Heart right ventricle (tissue), 16 donors: ENCODE measurements at regions not wholly inside any gene's neighbourhood (a gene's known extent, or its start where the extent isn't known, plus 50 kb on each side); places are given as distances from the start of the nearest gene placed in this dataset.
A peak's percentile ranks its signal among the peaks of the same experiment; 100 is the strongest.

Experiments used
- ATAC-seq, 8 donors: fragments of 200-7000 bp; cut with Tn5 transposase; one replicate each; pipeline ENCODE4 v1.9.1; 2020; ENCODE audit warnings: mild to moderate bottlenecking in 8 of 8, moderate library complexity in 8 of 8, moderate number of reproducible peaks in 1 of 8
- DNase-seq, 2 donors: peaks; one replicate each; pipeline ENCODE4 v3.0.0-alpha.2; 2020
- H3K27ac ChIP-seq, 10 donors: fragments of 200-600 bp; sonication (generic) in 2 of 10; one replicate each; pipeline versions ENCODE4 v1.5.0 to v1.8.0; 2020 to 2022; ENCODE audit warnings: mild to moderate bottlenecking in 3 of 10
- H3K27me3 ChIP-seq, 7 donors: fragments of 200-600 bp; one replicate each; pipeline ENCODE4 v1.8.0; 2021 to 2022; ENCODE audit warnings: mild to moderate bottlenecking in 2 of 7
- H3K36me3 ChIP-seq, 9 donors: fragments of 200-600 bp; sonication (generic) in 1 of 9; one replicate each; pipeline versions ENCODE4 v1.5.0 to v1.8.0; 2020 to 2022; ENCODE audit warnings: mild to moderate bottlenecking in 2 of 9
- H3K4me1 ChIP-seq, 9 donors: fragments of 200-600 bp; sonication (generic) in 1 of 9; one replicate each; pipeline versions ENCODE4 v1.5.0 to v1.8.0; 2020 to 2022; ENCODE audit warnings: mild to moderate bottlenecking in 4 of 9
- H3K4me3 ChIP-seq, 10 donors: fragments of 200-600 bp; sonication (generic) in 2 of 10; one replicate each; pipeline versions ENCODE4 v1.5.0 to v1.8.0; 2020 to 2022; ENCODE audit warnings: mild to moderate bottlenecking in 7 of 10, moderate library complexity in 2 of 10
- H3K9me3 ChIP-seq, 11 donors: fragments of 200-600 bp in 10 of 11; sonication (generic) in 2 of 11; one replicate each; pipeline versions ENCODE4 v1.5.0 to v1.8.0; 2013 to 2022; ENCODE audit warnings: mild to moderate bottlenecking in 2 of 11, control low read depth in 1 of 11, moderate library complexity in 1 of 11
- WGBS, 2 donors: extraction: QIAGEN DNeasy Blood & Tissue Kit; methylation state at CpG; one replicate each; pipeline ENCODE4 v1.1.7; 2013; ENCODE audit warnings: inconsistent platforms in 1 of 2; 5-methylcytosine and 5-hydroxymethylcytosine counted together
- intact Hi-C, 10 donors: fragments of 100-400 bp; cut with DNase I; formaldehyde crosslinking; loops; one replicate each; pipeline versions ENCODE4 v1.11.1 to v1.14.2; 2022
- TF ChIP-seq, protein P1 (sequence below), 9 donors: fragments of 200-600 bp; sonication (generic) in 2 of 9; IDR thresholded peaks; one replicate each; pipeline versions ENCODE4 v1.5.0 to v1.8.0; 2021 to 2022; ENCODE audit warnings: antibody characterized with exemption in 9 of 9, mild to moderate bottlenecking in 5 of 9, moderate library complexity in 1 of 9
- donor health status: Arrhythmogenic right ventricular cardiomyopathy.
- donor health status: ischemic (EF 13 %, LVEDD 7.1; RV severe dilation, severe dysfunction).
- donor health status: healthy with polysubstance abuse.
- donor health status: DM: no; HTN: yes; CAD: no.
- donor health status: DM: no; HTN: no; CAD: no.
- donor health status: ischemic (EF 25% LVEDD 6.9; RV normal size, moderate dysfunction).
- donor health status: ischemic (EF 25% LVEDD 5.7; RV mildly dilated, moderate dysfunction).
- donor health status: healthy.
- donor health status: DM: yes; HTN: yes; CAD: no.
- donor health status: Ischemic cardiomyopathy.
- donor health status: ischemic (EF 35%, LVEDD 5.7; RV mildly dilated, moderate dysfunction).
- donor health status: nonischemic (EF 11% LVEDD 7.7; RV severe dilation, severe dysfunction).
- donor health status: DM: yes; HTN: yes; CAD: no.
- donor health status: PGD.
- donor health status: ischemic (EF 29% LVEDD 5.4; RV normal size, mild dysfunction).
- donor health status: nonischemic (EF 23%, LVEDD 6.1; RV moderate dilation, normal function).

DNA sequence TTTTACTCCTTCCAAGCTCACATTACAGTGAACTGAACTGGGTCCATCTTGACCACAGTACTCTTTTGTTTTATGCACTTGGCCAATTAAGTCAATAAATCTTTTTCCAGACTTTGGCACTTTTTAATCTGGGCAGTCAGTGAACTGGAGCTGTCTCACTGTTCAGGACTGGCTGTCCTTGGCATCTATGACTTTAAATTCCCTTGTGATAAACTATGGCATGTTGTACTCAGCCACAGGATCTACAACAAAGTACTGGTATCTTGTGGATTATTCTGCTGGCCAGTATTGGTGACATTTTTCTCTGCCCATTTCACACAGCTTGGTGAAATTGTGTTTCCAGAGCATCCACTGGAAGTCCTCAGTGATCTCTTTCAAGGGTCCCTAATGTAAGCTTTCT, 1144.8 kb upstream of the SEMA6A start:
- TF ChIP-seq, protein P1, sequence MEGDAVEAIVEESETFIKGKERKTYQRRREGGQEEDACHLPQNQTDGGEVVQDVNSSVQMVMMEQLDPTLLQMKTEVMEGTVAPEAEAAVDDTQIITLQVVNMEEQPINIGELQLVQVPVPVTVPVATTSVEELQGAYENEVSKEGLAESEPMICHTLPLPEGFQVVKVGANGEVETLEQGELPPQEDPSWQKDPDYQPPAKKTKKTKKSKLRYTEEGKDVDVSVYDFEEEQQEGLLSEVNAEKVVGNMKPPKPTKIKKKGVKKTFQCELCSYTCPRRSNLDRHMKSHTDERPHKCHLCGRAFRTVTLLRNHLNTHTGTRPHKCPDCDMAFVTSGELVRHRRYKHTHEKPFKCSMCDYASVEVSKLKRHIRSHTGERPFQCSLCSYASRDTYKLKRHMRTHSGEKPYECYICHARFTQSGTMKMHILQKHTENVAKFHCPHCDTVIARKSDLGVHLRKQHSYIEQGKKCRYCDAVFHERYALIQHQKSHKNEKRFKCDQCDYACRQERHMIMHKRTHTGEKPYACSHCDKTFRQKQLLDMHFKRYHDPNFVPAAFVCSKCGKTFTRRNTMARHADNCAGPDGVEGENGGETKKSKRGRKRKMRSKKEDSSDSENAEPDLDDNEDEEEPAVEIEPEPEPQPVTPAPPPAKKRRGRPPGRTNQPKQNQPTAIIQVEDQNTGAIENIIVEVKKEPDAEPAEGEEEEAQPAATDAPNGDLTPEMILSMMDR (IDR thresholded peaks at IDR 0.05) = no peak
- Histone ChIP-seq H3K27ac (no peak overlapping the region), H3K27me3 (no peaks in the 10 kb centered on the region), H3K36me3 (no peaks in the 10 kb centered on the region), H3K4me1 (no peaks in the 10 kb centered on the region), H3K4me3 (no peak overlapping the region), H3K9me3 (peaks cover 0 to 42% (median 9%) of the 10 kb centered on the region in 11 donors)
- DNase-seq = no peak
- ATAC-seq = peak in 1 of 8 donors; percentile 85
- intact Hi-C loops = no loop called here

DNA sequence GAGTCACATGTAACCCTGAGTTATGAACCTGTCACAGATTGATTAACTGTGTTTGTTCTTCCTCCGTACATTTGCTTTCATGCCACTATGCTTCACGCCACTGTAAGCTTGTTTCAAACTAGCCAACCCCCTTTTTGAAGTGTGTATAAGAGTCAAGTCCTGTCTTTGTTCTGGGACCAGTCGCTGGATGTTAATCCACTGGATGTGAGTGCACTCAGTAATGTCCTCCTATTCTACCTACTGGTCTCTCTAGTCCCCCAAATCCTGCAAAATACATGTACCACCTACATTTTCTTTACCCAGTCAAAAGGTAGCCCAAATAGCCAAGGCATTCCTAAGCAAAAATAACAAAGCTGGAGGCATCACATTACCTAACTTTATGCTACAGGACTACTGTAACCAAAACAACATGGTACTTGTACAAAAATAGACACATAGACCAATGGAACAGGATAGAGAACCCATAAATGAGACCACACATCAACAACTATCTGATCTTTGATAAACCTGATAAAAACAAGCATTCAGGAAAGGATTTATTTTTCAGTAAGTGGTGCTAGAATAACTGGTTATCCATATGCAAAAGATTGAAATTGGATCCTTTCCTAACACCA, 1139.1 kb upstream of the SEMA6A start:
- H3K36me3 ChIP-seq = no peaks in the 10 kb centered on the region
- no peak overlapping the region for H3K27ac ChIP-seq
- TF ChIP-seq, protein P1 (IDR thresholded peaks at IDR 0.05) = no peak
- no peak for DNase-seq
- no peak for ATAC-seq
- H3K4me1 ChIP-seq = no peaks in the 10 kb centered on the region
- H3K9me3 ChIP-seq = peaks cover 0 to 68% (median 33%) of the 10 kb centered on the region in 11 donors
- WGBS, 2 donors = 70 to 74% methylated on average over 3 of the region's 3 CpGs
- H3K27me3 ChIP-seq = no peaks in the 10 kb centered on the region
- intact Hi-C loops = no loop called here
- no peak overlapping the region for H3K4me3 ChIP-seq

GRCh38 chr5:117701062-117701461, 1126.4 kb upstream of the SEMA6A start:
- no peak for DNase-seq
- Histone ChIP-seq H3K27me3 (no peaks in the 10 kb centered on the region), H3K36me3 (no peaks in the 10 kb centered on the region), H3K9me3 (no peaks in the 10 kb centered on the region), H3K27ac (no peak overlapping the region), H3K4me1 (no peaks in the 10 kb centered on the region), H3K4me3 (no peak overlapping the region)
- WGBS, 2 donors = 62 to 66% methylated on average over 1 of the region's 1 CpG
- ATAC-seq = no peak
- intact Hi-C loops = no loop called here
- TF ChIP-seq, protein P1 (IDR thresholded peaks at IDR 0.05) = no peak

DNA sequence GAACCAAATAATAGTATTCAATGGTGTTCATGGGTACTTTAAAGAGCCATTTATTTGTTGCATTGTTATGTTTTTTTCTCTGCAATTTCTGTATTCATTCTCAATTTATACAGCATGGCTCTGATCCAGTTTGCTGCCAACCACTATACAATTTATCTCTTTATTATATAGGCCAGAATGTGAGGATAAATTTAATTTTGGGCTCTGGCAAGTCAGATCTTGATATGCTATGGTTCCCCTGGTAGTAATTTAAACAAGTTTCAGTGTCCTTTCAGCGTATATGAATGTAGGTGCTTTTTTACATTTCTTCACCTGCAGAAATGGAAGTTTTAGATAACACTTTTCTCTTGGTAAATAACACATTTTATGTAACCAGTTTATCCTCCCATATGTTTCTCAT, 1118.0 kb upstream of the SEMA6A start:
- Histone ChIP-seq H3K4me1 (peaks cover 0 to 5% (median 0%) of the 10 kb centered on the region in 9 donors), H3K9me3 (no peaks in the 10 kb centered on the region), H3K4me3 (no peak overlapping the region), H3K27ac (no peak overlapping the region), H3K36me3 (no peaks in the 10 kb centered on the region), H3K27me3 (no peaks in the 10 kb centered on the region)
- intact Hi-C loops = no loop called here
- no peak for ATAC-seq
- TF ChIP-seq, protein P1 (IDR thresholded peaks at IDR 0.05) = no peak
- DNase-seq = no peak
- 94 to 100% methylated on average over 1 of the region's 1 CpG for WGBS, 2 donors
